SHP77 (cell line): ENCODE measurements at regions not wholly inside any gene's neighbourhood (a gene's known extent, or its start where the extent isn't known, plus 50 kb on each side); places are given as distances from the start of the nearest gene placed in this dataset.
"Not testable (repeated sequence)": the region's sequence is repeated elsewhere in the genome, so short reads cannot be mapped to it uniquely, and the experiment has no call there.

Experiments used
- DNase-seq, 2 experiments: peaks; one replicate each; lab custom pipeline; 2025; lab: John Stamatoyannopoulos, UW

DNA sequence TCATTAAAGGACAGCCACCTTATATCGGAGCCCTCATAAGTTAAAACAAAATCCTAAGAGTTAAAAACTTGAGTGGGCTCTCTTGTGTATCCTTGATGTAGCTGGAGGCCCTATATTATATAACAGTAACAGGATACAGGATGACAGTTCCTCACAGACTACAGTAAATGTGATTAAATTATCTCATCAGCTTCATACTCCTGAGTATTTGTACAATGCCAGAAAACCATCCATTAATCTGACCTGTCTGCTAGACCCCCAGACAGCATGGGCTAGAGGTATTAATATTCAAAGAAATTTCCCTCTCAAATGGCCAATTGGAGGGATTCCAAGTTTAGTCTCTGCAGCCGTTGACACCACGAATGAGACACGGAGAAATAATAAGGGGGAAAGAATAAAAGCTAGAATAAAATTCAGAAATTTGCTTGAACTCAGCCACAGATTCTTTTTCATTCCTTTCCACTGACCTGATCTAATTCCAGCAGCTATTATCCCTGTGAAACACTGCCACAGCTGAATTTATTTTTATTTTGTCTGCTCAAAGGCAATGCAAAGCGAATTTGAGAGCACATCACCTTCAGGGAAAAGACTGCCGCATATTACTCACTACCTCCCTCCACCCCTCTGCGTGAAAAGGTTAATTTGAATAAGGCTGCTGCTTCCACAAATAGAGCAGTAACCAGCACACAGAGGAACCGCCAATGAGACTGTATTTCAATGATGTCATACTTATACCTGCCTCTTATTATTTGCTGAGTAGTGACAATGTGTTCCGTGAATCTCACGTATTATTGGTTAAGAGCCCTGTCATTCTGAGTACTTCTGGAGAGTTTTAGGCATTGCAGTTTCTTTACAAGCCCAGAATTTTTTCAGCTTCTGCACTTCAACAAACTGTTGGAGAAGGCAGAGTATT lies 155.9 kb upstream of the KLF12 start:
- peak; percentile 85 to 92 for DNase-seq

DNA sequence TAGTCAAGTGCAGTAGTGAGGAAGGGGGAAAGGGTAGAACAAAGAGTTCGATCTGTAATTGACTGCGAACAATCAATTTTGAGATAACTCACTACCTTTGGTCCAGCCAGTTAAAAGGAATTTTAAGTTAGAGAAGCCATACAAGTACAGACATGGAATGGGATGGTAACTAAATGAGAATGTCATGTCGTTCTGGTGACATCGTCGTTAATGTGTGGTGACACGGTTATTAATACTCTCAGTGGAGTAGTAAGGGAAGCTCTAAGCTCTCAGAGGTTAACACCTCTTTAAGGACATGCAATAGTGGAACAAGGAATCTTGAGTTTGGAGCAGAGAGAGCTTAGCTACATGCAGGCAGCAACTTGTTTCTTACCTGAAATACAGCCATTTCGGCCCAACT lies 154.9 kb upstream of the KLF12 start:
- no peak for DNase-seq

DNA sequence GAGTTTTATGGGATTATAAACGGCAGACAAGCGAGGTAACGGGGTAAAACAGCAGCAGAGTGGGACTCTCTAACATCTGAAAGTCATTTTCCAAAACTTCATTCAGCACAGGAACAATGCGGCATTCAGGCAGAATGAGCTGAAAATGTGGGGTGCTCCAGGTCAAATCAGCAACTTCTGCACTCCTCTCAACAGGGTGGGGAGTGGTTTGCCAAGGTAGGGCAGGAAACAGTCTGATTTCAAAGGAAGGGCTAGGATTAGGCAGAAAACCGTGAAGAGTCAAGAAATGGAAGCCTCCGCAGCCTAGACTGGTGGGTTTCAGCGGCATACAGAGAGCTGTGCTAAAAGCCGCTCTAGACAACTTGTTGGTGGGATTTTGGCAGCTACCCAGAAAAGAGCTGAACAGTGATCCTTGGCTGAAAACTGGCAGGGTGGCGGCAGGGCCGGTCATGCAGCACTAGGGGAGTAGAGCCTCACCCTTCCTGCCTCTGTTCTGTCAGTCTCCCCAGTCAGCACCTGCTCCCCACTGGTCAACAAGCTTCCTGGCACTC lies 154.2 kb upstream of the KLF12 start:
- DNase-seq: peak; percentile 58 to 69

DNA sequence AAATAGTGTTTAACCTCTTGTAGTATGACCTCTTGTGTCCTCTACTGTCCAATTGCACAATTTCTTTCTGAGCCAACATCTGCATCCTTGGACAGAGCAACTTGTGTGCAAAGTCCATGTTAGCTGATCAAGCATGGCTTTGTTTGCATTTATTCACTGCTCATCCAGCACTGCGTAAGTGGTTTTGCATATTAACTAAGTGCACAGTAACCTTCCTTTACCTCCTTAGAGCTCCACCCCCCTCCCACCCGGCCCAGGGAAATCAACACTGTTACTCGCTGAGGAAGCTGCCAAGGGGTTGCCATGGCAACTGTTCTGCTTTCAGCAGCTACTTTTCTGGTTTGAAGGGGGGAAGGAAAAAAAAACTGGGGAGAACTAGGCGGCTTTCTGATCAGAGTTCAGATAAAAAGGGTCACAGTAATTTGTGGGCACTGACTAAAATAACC lies 153.5 kb upstream of the KLF12 start:
- DNase-seq: peak; percentile 52 to 73

DNA sequence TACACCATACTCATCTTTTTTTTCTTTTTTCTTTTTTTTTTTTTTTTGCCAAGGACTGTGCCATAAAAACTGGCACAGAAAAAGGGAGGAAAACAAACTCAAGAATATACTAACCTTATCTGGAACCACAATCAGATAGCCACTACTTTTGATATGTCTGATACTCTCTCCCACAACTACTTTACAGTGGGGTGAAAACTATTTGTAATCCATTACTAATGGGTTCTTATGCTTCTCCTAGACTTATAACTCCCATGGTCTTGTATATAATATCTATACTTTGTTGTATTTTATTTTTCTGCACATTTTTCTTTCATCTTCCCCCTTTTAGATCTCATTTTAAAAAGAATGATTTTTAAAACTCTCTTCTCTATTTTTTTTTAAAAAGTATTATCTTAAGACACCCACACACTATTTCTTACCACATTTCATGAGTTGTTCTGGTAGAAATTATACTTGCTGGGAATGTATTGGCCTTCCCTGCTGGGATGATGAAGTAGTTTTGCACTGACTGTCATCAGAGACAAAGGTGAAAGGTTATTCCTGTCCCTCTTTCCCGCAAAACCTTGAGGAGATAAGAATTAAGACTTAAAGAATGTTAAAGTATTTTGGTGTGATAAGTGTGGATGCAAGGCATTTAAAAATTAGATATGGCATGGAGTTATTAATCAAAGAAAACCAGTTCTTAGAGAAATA lies 146.7 kb upstream of the KLF12 start:
- no peak for DNase-seq

DNA sequence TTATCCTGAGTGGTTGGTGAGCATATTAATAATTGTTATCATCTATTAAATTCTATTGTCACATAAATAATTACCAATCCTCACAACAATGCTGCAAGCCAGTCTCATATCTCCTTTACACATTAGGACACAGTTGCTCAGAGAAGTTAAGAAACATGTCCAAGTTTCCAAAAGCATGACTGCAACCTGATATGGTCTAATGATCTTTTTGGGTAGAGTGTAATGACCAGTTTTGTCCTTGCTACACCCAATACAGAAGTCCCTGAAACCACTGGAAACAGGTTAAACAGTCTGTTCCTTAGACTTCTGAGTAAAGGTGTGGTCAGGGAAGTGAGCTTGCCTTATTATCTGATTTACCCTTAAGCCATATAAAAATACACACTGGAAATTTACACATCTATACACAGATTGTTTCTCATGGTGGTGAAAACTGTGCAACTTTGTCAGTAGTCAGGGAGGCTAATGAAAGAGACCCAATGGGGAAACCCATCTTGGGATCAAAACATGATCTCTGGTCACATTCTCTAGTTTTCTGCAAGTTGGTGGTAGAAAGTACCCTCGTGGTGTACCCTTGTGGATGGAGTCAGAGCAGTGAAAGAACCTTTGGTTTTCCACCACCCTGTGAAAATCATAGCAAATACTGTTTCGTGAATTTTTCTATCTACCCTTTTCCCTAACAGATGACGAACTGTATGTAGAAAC lies 146.0 kb upstream of the KLF12 start:
- no peak for DNase-seq

DNA sequence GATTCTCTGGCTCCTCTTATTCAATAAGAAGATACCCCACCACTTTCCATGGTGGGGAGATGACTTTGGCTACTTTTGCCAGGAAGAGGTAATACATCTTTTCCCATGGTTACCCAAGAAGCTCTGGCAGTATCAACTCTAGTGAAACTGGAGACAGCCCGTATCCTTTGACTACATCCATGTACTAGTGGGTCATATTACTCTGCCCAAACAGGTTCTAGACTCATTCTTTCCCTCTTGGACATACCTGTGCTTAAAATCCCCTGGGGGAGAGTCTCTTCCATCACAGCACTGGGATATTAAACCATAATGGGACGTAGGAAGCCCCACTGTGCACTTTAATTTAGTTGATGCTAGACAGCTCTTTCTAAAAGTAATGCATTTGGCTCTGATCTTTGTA lies 144.7 kb upstream of the KLF12 start:
- DNase-seq: no peak

DNA sequence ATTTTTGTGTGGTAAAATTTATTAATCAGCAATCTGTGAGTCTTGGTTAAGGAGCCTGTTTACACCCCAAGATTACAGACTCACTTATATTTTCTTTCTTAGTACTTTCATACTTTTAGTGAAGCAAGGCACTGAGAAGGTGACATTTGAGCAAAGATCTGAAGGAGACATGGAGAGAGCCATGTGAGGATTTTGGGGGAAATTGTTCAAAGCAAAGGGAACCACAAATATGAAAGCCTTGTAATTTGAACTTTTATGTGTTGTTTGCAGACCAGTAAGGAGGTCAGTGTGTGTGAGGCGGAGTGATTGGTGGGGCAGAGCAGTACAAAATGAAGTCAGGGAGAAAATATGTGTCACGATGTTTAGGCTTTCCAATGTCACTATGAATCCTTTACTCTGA lies 140.7 kb upstream of the KLF12 start:
- no peak for DNase-seq

DNA sequence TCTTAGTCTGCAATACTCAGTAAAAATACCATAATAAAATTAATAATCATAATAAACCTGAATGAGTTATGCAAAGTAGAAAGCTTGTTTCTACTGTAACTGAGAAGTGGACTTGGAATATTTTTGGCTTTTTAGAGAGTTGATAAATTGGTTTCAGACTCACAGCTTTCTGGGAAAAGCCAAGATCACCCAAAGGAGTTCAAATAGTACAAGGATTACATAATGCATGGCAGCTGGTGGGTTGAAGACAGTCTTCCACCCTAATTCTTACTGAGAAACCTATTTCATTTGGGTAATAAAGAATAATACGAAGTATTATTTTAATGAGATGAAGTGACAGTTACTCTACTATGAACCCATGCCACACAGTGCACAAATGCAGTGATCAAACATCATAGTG lies 139.4 kb upstream of the KLF12 start:
- no peak for DNase-seq

DNA sequence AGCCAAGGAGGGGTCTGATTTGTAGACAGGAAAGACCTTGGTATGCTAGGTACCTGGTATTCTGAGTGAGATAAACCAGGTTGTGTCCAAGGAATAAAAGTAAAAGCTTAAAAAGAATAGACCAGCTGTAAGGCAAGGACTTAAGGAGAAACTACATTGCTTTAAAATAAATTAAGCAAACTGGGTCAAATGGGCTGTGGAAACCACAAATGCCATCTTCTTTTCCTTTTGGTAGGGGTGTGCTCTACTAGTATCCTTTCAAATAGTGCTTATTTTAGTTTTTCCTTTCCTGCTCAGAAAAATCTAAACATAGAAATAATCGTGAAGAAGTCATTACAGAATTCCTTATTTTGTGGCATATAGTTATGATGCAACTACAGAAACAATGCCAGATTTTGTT lies 138.6 kb upstream of the KLF12 start:
- no peak for DNase-seq

DNA sequence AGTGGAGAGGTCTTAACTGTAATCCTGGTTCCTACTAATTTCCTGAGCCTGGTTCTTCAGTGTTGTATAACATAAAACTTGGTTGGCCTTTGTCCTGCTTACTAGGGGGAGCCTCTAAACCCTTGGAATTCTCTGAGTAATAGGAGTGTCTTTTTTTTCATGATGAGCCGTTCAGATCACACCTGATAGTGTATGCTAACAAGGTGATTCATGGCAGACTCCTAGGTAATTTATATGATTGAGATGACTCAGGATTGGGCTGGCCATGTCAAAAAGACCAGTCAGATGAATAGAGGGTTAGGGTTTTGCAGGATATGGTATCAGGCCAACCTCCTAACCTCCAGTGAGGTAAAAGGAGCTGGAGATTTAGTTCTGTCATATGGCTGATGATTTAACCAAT lies 135.8 kb upstream of the KLF12 start:
- DNase-seq: no peak

DNA sequence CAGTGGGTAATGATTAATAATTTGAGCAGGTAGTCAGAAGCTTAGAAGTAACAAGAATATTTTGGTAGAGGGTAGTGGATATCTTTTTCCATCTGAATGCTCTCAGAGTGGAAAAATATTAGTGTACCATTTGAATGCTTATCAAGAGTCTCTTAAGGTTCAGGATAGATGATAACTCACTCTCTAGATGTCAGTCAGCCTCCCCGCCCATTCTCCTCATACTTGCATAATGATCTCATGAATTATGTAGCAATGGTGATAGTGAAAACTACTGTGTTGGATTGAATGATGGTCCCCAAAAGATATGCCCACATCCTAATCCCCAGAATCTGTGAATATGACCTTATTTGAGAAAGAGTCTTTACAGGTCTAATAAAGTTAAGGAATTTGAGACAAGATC lies 132.7 kb upstream of the KLF12 start:
- DNase-seq: no peak

DNA sequence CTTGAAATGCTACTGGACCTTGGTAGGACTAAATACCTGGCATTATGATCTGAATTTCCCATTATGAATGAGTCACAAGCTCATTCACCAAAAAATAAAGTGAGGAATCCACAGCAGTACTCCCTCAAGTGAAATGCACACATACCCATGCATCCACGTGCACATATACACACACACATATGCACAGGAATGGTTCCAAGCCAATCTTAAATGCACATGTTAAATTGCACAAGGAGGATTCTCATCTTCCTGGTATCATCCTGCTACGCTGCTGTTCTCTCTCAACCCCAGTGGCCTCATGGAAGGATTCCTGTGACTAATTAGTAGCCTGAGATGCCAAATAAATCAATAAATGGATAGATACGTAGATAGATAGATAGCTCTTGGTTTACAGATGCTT lies 132.1 kb upstream of the KLF12 start:
- DNase-seq: no peak

DNA sequence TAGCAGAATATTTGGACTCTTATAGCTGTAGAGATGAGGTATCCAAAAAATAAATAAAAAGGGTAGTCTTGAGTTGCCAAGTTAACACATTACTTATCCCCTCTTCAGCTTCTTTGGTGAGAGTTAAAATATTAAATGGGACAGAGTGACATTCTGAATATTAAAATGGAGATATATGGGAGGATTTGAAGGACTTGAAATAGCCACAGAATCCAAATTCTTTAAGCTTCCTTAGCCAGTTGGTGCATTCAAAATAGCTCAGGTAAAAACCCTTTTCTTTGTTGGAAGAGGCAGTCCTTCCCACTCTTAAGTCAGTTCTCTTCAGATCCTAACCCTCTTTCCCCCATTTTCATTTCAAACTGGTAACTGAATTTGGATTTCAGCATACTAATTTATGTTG lies 130.1 kb upstream of the KLF12 start:
- DNase-seq: no peak

DNA sequence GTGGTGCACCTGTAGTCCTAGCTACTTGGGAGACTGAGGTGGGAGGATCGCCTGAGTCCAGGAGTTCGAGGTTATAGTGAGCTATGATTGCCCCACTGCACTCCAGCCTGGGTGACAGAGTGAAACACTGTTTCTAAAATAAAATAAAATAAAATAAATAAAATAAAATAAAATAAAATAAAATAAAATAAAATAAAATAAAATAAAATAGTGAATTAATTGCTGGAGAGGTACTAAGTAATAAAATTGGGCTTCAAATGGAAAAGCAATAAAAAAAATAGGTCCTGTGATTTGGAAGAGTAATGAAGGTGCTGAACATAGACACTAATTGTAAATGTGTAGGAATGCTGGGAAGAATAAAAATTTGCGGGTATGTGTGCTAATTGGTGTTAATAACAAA lies 126.2 kb upstream of the KLF12 start:
- DNase-seq: not testable (repeated sequence)

DNA sequence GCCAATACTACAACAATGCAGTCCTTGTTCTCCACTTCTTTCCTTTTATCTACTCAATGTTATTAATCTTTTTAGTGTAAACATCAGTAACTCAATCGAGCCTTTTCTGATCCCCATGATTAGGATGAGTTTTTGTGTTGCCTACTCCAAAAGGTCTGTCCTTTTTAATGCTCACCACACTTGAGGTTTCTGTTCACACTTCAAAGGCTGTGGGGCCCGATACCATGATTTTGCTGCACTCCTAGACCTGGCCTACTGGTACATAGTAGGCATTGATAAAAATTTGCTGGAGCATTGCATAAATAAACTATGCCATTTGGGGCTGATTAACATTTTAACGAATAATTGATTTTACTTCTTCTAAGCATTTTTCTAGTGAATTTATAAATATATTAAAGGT lies 125.4 kb upstream of the KLF12 start:
- no peak for DNase-seq

DNA sequence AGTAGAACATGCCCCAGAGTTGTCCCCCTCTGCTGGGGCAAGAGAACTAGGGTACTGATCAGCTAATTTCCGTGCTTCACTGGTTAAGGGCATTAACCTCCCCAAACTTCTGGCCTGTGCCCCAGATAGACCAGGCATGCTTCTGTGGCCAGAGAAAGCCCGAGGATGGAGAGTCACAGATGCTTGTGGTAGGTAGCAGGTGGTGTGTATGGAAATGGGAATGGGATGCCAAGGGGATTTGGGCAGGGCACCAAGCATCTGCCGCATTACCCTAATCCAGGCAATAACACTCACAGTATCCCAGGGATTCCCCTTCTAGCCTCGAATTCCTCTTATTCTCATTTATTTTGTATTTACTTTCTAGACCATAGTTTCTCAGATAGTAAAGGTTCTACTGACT lies 124.8 kb upstream of the KLF12 start:
- DNase-seq: no peak

DNA sequence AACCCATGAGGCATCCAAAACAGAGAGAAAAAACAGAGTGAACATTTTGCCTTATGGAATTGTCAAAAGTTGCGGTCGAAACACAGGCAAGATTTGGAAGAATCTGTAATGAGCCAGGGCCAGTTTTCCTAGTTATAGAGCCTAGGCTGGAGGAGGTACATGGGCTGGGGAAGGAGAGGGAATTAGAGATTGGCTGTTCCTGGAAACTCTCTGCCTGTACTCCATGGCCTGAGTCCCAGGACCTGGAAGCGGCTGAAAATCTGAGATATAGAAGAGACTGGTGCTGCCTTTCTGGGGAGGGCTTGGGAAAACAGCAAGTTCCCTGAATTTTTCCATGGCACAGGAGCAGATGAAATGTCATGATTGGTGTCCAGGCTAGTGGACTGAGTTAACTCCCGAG lies 122.8 kb upstream of the KLF12 start:
- no peak for DNase-seq

DNA sequence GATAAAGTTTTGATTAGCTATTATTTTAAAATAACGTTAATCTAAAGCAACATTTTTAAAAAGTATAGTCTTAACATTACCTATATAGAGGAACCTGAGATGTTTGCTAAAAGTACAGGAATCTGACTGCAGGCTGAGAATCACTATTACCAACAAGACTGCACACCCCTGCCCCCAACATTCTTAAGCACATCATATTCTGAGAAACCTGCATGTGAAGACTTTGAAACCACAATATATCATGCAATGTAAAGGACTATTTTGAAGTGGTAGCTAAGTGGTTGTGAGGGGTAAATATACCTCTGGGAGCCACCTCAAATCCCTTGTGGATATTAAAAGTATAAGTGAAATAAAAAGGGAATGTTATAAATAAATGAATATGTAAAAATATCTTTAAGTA lies 119.0 kb upstream of the KLF12 start:
- no peak for DNase-seq

DNA sequence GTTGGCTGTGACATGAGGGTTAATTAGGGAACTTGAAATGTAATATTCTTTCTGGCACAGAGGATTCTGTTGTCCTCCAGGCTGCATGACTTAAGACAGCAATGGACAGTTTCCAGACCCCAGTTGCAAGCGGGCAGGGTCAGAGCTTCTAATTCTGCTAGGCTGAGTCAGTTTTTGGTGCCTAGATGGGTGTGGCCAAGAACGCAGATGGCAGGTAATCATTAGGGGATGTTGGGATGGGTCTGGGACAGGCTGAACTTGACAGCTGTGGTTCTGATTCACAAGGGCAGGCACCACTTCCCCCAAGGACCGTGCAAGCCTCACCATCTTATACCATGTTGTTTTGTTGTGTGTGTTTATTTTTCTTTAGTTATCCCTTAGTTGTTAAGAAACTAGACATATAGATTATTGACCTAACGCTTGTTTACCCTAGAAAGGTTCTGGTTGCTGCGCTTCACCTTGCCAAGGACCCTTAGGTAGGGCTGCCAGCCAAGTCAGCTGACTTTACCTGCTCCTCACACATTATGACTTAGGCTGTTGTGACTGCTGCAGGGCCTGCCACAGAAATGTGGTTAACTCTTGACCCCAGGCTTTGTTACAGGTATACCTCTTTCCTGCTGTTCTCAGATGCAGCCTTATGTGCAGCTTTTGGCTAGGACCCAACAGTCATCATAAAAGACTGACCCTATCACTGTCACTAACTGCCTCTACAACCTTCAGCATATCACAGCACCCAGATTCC lies 117.7 kb upstream of the KLF12 start:
- no peak for DNase-seq

DNA sequence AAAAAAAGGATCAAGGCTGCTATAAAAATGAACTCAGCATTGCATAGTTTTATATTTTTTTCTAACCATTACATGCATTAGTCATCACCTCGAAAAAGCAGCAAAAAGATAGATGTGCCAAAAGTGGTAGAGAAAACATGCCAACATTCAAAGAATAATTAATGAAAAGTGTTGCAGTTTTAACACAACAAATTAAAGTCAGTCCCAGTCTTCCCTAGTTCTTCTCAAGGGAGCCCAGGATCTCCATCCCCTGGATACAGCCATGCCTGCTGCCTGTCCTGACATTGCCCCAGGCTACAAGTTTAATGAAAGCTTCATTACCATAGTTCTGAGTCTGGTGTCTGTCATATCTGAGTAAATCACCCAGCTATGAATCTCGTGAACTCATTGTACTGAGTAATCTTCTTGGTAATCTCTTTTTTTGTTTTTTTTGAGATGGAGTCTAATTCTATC lies 116.6 kb upstream of the KLF12 start:
- no peak for DNase-seq

DNA sequence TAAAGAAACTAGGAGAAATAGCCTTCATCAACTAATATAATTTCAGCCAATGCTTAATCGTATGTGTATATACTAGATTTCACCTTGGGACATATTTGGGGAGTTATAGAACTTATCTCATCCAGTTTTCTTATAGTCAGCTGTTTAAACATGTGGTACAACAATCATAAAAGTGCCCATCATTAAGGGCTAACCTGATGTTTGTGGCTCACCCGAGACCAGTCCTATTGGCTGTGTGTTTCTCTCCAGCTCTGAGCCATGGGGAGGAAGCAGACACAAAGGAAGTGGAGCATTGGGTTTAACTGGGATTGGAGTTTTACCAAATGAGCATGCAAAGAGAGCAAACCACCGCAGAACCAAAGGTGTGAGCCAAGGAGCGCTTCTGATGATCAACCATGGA lies 114.3 kb upstream of the KLF12 start:
- no peak for DNase-seq
